HG03066 (cell line): ENCODE measurements at regions not wholly inside any gene's neighbourhood (a gene's known extent, or its start where the extent isn't known, plus 50 kb on each side); places are given as distances from the start of the nearest gene placed in this dataset.
"Not testable (repeated sequence)": the region's sequence is repeated elsewhere in the genome, so short reads cannot be mapped to it uniquely, and the experiment has no call there.

ENCODE experiments used
- ATAC-seq: cut with Tn5 transposase; IDR thresholded peaks from one replicate; pipeline ENCODE4 v1.9.1; 2021; ENCODE audit warnings: low read depth; ENCODE audit not compliant: unreplicated experiment

- ATAC-seq, result no peak
These were observed 329.3 kb upstream of the THBS1 start for GRCh38 chr15:39251413-39252133.

GRCh38 chr15:39252134-39252470 lies 328.8 kb upstream of the THBS1 start:
- ATAC-seq, result no peak

- ATAC-seq, result no peak
These were observed 327.3 kb upstream of the THBS1 start for GRCh38 chr15:39253552-39253951.

- ATAC-seq, result no peak
These were observed 326.7 kb upstream of the THBS1 start for GRCh38 chr15:39254181-39254580.

GRCh38 chr15:39255760-39256159 lies 325.1 kb upstream of the THBS1 start:
- no peak for ATAC-seq

GRCh38 chr15:39260391-39260790 lies 320.5 kb upstream of the THBS1 start:
- no peak for ATAC-seq

GRCh38 chr15:39260791-39261190 lies 320.1 kb upstream of the THBS1 start:
- ATAC-seq, result no peak

GRCh38 chr15:39261397-39262183 lies 319.3 kb upstream of the THBS1 start:
- ATAC-seq, result not testable (repeated sequence)

- not testable (repeated sequence) for ATAC-seq
These were observed 317.7 kb upstream of the THBS1 start for GRCh38 chr15:39262995-39263772.

GRCh38 chr15:39265261-39265660 lies 315.6 kb upstream of the THBS1 start:
- ATAC-seq, result no peak

- ATAC-seq, result no peak
These were observed 314.0 kb upstream of the THBS1 start for GRCh38 chr15:39266890-39267289.

GRCh38 chr15:39267685-39268084 lies 313.2 kb upstream of the THBS1 start:
- ATAC-seq, result no peak

- no peak for ATAC-seq
These were observed 311.5 kb upstream of the THBS1 start for GRCh38 chr15:39269352-39269751.

GRCh38 chr15:39269821-39270220 lies 311.1 kb upstream of the THBS1 start:
- no peak for ATAC-seq

GRCh38 chr15:39270221-39270855 lies 310.5 kb upstream of the THBS1 start:
- no peak for ATAC-seq

GRCh38 chr15:39270934-39271333 lies 309.9 kb upstream of the THBS1 start:
- no peak for ATAC-seq

GRCh38 chr15:39272901-39273300 lies 308.0 kb upstream of the THBS1 start:
- ATAC-seq, result no peak

GRCh38 chr15:39273717-39274411 lies 307.0 kb upstream of the THBS1 start:
- no peak for ATAC-seq

- no peak for ATAC-seq
These were observed 305.8 kb upstream of the THBS1 start for GRCh38 chr15:39275066-39275465.

GRCh38 chr15:39279311-39279710 lies 301.6 kb upstream of the THBS1 start:
- no peak for ATAC-seq
